Raji (cell line): ENCODE measurements at regions not wholly inside any gene's neighbourhood (a gene's known extent, or its start where the extent isn't known, plus 50 kb on each side); places are given as distances from the start of the nearest gene placed in this dataset.

Experiments used
- POLR2A ChIP-seq: IDR thresholded peaks from 2 replicates; pipeline ENCODE4 v1.6.1; 2011; ENCODE audit warnings: low read depth, low read length, control low read depth; ENCODE audit not compliant: insufficient read depth

DNA sequence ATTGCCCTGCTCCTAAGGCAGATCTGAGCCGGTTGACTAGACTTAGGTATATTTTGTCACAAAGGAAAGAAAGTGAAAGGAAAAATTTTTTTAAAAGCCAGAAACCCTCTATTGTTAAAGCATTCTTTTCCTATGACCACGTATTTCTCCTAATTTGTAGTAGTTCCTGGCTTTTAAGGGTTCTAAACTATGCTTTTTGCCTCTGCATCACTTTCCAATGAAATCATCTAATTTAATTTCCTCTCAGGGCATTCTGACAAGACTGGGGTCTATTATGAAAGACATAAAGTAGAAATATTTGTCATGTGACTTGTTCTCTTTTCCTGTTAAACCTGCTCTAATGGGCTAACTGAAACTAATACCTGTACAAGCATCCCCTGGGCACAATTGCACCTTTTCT is 233.0 kb upstream of the PRR20A start:
- TF ChIP-seq POLR2A = no peak

DNA sequence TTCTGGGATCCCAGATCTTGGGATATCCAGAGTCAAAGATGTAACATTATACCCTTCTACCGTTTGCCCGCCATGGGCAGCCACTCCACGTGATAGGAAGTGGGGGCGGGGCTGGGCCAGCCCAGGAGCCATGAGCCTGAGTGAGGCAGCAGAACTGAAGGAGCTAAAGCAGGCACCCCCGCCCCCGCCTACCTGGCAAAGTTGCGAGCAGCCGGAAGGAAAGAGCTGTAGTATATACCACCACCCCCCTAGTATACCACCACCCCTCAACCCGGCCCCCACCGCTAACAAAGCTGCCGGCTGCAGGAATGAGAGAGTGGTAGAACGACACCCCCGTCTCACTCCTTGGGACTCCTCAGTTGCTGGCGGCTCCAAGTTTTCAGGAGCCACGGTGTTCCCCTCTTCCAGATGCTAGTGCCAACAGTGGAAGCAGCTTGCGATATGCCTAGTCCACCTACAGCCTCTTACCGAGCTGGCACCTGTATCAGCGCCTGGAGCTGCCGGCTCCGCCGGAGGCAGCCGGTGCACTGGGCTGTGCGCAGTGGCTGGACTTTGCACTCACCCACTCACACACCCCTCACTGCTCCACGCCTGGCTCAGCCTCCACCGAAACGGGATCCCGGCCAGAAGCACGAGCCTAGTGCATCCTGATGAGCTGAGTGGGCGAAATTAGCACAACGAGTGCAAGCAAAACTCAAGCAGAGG is 230.7 kb upstream of the PRR20A start:
- no peak for TF ChIP-seq POLR2A

DNA sequence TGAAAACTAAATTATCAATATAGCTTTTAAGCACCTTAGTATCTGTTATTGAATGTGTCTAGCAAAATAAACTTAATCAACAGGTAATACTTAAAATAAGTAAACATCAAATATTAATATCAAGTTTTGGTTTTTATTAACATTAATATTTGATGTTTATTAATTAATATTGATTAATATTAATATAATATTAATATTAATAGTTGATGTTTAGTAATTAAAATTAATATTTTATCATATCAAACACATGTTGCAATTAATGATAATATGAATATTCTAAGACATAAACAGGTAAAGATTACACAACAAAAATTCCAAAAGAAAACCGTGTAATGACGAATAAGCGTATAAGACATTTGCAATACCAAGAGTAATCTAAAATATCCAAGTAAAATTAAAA is 222.8 kb upstream of the PRR20A start:
- TF ChIP-seq POLR2A = no peak

DNA sequence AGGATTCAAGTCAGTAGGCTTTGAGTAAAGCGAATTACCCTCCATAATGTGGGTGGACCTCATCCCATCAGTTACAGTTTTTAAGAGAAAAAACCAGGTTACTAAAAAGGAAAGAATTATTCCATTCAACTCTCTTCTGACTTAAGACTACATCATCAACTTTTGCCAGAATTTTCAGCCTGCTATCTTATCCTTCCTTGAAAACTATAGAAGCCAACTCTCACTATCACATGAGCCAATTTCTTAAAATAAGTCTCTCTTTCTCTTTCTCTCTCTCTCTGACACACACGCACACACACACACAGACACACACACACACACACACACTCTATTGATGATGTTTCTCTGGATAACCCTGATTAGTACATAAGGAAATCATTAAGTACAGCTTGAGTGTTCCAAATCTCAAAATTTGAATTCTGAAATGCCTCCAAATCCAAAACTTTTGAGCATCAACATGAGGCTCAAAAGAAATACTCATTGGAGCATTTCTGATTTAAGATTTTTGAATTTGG is 217.0 kb upstream of the PRR20A start:
- TF ChIP-seq POLR2A = no peak

DNA sequence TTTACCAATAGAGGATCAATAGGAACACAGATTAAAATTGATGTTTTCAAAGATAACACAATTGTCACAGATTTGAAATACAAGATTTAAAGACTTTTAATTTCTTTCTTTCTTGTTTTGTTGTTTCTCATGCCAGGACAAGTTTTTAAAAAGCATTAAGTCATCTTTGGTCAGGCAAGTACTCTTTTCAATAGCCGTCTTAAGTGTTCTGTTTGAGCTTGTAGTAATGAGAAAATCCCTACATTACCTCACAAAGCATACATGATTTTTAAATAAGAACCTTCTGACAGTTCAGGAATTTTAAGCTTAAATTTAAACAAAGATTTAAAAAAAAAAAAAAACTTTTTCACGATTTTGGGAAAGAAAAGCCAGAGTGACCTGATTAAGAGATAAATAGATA is 216.3 kb upstream of the PRR20A start:
- TF ChIP-seq POLR2A = no peak

DNA sequence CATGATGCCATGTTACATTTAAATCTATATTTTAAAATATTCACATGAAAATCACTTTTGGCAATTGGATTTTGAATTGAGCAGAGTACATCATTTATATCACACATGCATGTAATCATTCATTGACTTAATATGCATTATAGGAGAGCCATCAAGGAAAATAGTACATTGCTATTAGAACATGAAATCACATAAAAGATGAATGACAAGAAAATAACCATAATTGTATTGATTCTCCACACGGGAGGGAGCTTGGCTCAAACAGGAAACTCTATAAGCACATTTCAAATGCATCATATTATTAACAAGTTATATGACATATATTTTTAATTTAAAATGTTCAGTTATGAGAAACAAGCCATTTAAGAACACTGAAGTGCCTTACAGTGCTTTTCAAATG is 208.6 kb upstream of the PRR20A start:
- no peak for TF ChIP-seq POLR2A

DNA sequence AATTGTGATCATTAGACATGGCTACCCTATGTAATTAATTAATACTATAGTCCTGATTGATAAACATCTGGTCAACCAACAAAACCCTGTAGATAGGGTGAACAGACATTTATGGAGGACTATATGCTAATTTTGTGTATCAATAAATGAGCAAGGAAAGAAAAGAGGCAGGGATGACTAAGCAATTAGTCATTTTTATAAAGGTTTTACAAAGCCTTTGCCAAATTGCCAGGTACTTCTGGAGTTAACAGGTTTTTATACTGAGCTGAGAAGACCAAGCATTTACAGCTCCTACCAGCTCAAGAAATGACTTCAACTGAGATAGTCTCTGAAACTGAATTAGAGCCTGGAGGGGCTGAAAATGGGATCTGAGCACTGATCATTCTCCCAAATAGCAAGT is 186.8 kb upstream of the PRR20A start:
- TF ChIP-seq POLR2A = no peak

DNA sequence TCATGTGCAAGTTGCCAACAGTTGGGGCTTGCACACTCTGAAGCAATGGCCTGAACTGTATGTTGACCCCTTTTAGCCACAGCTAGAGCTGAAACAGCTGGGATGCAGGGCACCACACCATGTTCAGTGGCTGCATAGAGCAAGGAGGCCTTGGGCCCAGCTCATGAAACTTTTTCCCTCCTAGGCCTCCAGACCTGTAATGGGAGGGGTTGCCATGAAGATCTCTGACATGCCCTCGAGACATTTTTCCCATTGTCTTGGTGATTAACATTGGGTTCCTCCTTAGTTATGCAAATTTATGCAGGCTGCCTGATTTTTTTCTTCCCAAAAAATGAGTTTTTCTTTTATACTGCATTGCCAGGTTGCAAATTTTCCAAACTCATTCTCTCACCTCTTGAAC is 165.1 kb upstream of the PRR20A start:
- no peak for TF ChIP-seq POLR2A

DNA sequence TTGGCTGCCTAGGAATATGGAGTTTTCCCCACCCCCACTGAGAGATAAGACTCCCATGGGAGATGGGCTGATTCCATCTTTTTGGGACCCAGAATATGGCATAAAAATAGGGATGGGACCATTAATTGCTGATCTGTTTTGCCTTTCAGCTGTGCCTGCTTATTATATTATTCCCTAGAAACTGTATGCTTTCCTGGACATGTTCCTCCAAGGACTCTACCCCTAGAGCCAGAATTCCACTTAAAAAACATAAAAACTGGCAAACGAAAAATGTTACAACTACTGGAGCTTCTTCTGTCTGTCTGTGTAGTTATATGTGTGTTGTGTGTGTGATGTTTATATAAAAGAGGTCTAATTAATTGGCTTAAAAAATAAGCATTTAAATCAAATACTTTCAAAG is 159.9 kb upstream of the PRR20A start:
- no peak for TF ChIP-seq POLR2A

DNA sequence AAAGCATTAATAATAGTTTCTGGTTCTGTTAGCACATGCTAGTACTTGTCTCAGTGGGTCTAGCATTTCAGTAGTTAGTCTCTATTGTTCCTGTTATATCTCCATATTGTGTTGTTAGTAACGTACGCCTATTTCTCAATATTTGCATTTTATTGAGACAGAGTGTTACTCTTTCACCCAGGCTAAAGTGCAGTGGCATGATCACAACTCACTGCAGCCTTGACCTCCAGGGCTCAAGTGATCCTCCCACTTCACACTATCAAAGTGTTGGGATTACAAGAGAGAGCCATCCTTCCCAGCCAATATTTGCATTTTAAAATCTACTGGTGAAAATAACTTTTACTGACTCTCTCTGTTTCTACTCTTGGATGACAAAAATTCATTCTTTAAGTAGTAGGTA is 154.6 kb upstream of the PRR20A start:
- TF ChIP-seq POLR2A = no peak

DNA sequence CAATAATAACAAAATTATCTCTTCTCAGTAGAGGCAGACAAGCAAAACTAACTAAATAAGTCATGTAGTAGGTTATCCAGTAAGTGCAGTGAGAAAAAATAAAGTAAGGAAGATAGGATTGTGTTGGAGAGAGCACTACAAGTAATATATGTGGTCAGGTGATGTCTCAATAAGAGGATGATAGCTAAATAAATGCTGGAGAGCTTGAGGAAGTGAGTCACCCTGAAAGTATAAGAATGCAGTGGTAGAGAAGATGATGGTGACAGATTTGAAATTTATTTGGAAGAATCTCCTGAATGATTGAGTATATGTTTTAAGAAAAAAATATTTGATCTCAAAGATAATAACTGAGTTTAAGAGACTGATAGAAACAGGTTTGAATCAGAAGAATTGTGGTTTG is 152.2 kb upstream of the PRR20A start:
- no peak for TF ChIP-seq POLR2A

DNA sequence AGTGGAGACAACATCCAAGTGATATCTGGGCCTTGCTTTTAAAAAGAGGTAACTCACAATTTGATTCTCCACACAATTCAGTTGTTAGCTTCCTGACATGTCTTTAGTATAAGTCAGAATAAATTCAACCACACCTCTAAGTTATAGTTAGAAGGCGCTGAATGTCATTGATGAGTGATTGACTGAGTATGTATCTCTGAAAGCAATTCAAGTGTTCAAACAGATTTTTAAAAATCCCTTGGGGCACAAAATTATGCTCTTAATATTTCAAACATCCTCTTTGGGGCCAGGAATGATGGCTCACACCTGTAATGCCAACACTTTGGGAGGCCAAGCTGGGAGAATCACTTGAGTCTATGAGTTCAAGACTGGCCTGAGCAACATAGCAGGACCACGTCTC is 137.0 kb upstream of the PRR20A start:
- no peak for TF ChIP-seq POLR2A

DNA sequence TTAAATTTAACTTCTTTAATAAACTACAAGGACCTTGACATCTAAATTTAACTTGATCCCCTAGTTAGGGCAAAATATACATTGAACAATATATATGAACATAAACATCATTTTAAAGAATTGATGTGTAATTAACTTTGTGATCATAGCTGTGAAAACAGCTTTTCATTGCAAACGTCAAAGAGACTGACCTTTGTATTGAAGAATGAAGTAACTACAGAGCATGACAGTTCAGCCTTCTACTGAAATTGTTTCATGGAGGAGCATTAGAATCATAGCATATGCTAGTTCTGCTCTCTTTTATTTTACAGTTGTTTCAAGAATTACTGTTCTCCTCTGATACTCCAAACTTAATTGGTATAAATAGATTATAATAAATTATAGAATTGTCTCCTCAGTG is 123.4 kb upstream of the PRR20A start:
- no peak for TF ChIP-seq POLR2A

DNA sequence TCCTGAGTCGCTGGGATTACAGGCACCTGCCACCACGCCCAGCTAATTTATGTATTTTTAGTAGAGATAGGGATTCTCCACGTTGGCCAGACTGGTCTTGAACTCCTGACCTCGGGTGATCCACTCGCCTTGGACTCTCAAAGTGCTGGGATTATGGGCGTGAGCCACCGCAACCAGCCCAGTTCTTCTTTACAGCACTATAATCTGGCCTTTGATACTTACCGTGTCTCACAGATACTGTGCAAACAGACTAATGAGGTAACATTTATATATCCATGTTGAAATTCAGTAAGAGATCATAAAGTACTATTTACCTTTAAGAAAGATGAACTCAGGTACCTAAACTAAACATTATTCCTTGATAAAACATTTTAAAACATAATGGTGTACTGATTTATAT is 121.8 kb upstream of the PRR20A start:
- TF ChIP-seq POLR2A = no peak

DNA sequence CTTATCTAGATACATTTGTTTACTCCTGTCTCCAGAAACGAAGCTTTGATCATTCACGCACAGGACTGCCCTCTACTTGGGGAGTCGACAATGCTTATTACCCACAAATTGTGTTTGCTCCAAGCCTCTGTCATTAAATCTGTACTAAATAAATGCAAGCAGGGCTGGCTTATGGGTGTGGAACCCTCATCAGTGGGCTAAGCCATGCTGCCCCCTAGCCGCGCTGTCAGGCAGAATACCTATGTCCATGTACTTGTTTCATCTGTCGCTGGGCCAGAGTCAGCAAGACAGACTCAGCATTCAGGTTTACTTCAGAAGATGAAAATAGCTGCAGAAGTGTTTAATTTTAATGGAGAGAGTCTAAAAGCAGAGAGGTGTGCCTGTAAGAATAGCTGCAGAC is 110.0 kb upstream of the PRR20A start:
- TF ChIP-seq POLR2A = no peak

DNA sequence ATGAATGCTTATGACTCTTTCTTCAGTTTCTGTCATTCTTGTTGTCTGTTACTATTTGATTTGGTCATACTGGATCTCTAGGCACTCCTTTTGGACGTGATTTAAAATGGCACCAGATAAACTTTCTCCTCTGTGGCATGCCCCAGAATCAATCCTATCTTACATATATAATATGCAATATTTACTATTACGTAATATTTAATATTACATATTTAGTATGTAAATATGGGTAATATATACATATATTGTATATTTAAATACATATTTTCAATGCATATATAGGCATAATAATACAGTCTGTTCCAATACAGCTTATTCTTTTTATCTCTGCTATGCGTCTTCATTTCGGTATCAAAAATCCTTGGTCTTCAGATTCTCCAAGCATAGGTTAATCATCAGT is 104.4 kb upstream of the PRR20A start:
- TF ChIP-seq POLR2A = no peak

DNA sequence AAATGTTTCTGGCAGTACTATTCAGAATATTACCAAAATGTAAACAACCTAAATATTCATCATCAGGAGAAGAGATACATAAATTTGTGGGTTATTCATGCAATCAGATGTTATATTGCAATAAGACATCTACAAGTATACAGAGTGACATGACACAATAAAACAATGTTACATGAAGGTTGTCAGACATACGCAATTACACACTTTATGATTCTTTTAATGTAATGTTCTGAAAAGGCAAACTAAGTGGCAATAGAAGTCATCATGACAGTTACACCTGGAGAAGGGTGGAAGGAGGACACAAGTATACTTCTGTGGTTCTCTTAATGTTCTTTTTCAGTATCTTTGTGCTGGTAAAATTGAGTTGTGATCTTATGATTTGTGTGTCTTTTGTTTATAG is 95.8 kb upstream of the PRR20A start:
- no peak for TF ChIP-seq POLR2A
